ENCODE measurements at regions not wholly inside any gene's neighbourhood (a gene's known extent, or its start where the extent isn't known, plus 50 kb on each side); places are given as distances from the start of the nearest gene placed in this dataset.
A peak's percentile ranks its signal among the peaks of the same experiment; 100 is the strongest.

DNA sequence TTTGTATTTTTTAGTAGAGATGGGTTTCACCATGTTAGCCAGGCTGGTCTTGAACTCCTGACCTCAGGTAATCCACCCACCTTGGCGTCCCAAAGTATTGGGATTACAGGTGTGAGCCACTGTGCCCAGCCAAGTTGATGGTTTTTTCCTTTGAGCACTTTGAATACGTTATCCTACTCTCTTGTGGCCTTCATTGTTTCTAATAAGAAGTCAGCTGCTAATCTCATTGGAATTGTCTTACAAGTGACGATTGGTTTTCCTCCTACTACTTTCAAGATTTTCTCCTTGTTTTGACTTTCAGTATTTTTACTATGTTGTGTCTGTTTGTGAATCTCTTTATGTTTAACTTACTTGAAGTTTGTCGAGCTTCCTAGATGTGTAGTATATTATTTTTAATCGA lies 88.5 kb downstream of the TMEM200C start:
- no peak for DNase-seq
- Histone ChIP-seq H3K36me3 (replicated peaks in 1 of 2; ENCODE audit: insufficient read depth in 1 of 2, low read depth in 2 of 2) (no peaks in the 10 kb centered on the region), H3K4me1 (no peaks in the 10 kb centered on the region), H3K27ac (no peak overlapping the region), H3K27me3 (no peaks in the 10 kb centered on the region), H3K9me3 (peaks cover 0 to 3% (median 0%) of the 10 kb centered on the region in 3 donors), H3K4me3 (no peak overlapping the region)
- intact Hi-C loops (cut with DNase I), result no loop called here
- 60 to 75% methylated on average over 5 of the region's 5 CpGs for WGBS, 2 donors
- no peak for ATAC-seq
- no peak for TF ChIP-seq POLR2A (IDR thresholded peaks at IDR 0.05)
- TF ChIP-seq, protein P1, sequence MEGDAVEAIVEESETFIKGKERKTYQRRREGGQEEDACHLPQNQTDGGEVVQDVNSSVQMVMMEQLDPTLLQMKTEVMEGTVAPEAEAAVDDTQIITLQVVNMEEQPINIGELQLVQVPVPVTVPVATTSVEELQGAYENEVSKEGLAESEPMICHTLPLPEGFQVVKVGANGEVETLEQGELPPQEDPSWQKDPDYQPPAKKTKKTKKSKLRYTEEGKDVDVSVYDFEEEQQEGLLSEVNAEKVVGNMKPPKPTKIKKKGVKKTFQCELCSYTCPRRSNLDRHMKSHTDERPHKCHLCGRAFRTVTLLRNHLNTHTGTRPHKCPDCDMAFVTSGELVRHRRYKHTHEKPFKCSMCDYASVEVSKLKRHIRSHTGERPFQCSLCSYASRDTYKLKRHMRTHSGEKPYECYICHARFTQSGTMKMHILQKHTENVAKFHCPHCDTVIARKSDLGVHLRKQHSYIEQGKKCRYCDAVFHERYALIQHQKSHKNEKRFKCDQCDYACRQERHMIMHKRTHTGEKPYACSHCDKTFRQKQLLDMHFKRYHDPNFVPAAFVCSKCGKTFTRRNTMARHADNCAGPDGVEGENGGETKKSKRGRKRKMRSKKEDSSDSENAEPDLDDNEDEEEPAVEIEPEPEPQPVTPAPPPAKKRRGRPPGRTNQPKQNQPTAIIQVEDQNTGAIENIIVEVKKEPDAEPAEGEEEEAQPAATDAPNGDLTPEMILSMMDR (IDR thresholded peaks at IDR 0.05), result no peak

GRCh38 chr18:5787936-5788335 lies 107.4 kb downstream of the TMEM200C start:
- Histone ChIP-seq H3K36me3 (replicated peaks in 1 of 2; ENCODE audit: insufficient read depth in 1 of 2, low read depth in 2 of 2) (no peaks in the 10 kb centered on the region), H3K9me3 (no peaks in the 10 kb centered on the region), H3K4me1 (no peaks in the 10 kb centered on the region), H3K27ac (no peak overlapping the region), H3K27me3 (no peaks in the 10 kb centered on the region), H3K4me3 (no peak overlapping the region)
- ATAC-seq, result no peak
- 0% methylated on average over 1 of the region's 1 CpG for WGBS, 2 donors
- TF ChIP-seq, protein P1 (IDR thresholded peaks at IDR 0.05), result peak in 1 of 7 experiments; percentile 19
- TF ChIP-seq POLR2A (IDR thresholded peaks at IDR 0.05), result no peak
- intact Hi-C loops (cut with DNase I), result no loop called here
- DNase-seq, result peak in 2 of 4 donors; percentile 9 to 15

DNA sequence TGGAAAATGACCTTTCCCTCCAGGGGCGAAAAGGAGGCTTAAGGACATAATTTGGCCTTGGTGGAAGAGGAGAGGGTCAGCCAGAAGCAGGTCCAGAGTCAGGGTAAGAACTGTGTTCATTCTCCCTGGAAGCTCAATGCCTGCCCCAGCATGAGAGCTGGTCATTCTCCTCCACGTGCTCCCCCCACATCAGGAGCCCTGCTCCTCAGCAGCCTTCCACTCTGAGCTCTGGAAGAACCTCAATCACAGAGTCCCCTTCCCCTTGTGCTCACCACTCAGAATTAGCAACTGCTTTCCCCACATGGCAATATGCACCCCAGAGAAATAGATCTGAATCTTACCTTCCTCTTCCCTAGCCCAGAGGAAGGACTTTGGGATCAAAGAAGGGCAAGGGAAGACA lies 115.4 kb downstream of the TMEM200C start:
- intact Hi-C loops (cut with DNase I), result no loop called here
- Histone ChIP-seq H3K9me3 (no peaks in the 10 kb centered on the region), H3K27me3 (no peaks in the 10 kb centered on the region), H3K27ac (no peak overlapping the region), H3K4me1 (no peaks in the 10 kb centered on the region), H3K4me3 (no peak overlapping the region), H3K36me3 (replicated peaks in 1 of 2; ENCODE audit: insufficient read depth in 1 of 2, low read depth in 2 of 2) (no peaks in the 10 kb centered on the region)
- TF ChIP-seq, protein P1 (IDR thresholded peaks at IDR 0.05), result no peak
- no peak for TF ChIP-seq POLR2A (IDR thresholded peaks at IDR 0.05)
- DNase-seq (no peak), ATAC-seq (no peak)
- 25 to 39% methylated on average over 2 of the region's 2 CpGs for WGBS, 2 donors

GRCh38 chr18:5772306-5773105 lies 122.8 kb downstream of the TMEM200C start:
- TF ChIP-seq POLR2A (IDR thresholded peaks at IDR 0.05), result no peak
- TF ChIP-seq, protein P1 (IDR thresholded peaks at IDR 0.05), result no peak
- ATAC-seq, result no peak
- Histone ChIP-seq H3K4me1 (no peaks in the 10 kb centered on the region), H3K27ac (no peak overlapping the region), H3K4me3 (no peak overlapping the region), H3K9me3 (no peaks in the 10 kb centered on the region), H3K36me3 (replicated peaks in 1 of 2; ENCODE audit: insufficient read depth in 1 of 2, low read depth in 2 of 2) (no peaks in the 10 kb centered on the region), H3K27me3 (no peaks in the 10 kb centered on the region)
- WGBS, 2 donors, result 35 to 43% methylated on average over 14 of the region's 14 CpGs
- intact Hi-C loops (cut with DNase I), result no loop called here
- peak in 1 of 4 donors; percentile 13 for DNase-seq

GRCh38 chr18:5771343-5771742 lies 124.0 kb downstream of the TMEM200C start:
- TF ChIP-seq POLR2A (IDR thresholded peaks at IDR 0.05), result no peak
- TF ChIP-seq, protein P1 (IDR thresholded peaks at IDR 0.05), result no peak
- intact Hi-C loops (cut with DNase I), result no loop called here
- H3K36me3 ChIP-seq (replicated peaks in 1 of 2; ENCODE audit: insufficient read depth in 1 of 2, low read depth in 2 of 2), result no peaks in the 10 kb centered on the region
- H3K9me3 ChIP-seq, result no peaks in the 10 kb centered on the region
- ATAC-seq (no peak), DNase-seq (no peak)
- H3K27me3 ChIP-seq, result no peaks in the 10 kb centered on the region
- WGBS, 2 donors, result 68 to 74% methylated on average over 5 of the region's 5 CpGs
- no peak overlapping the region for H3K27ac ChIP-seq
- H3K4me3 ChIP-seq, result no peak overlapping the region
- no peaks in the 10 kb centered on the region for H3K4me1 ChIP-seq

Data from body of pancreas (tissue), 4 donors.